DMS53 treated with DMSO at 0.1 percent for 48 hours (cell line): ENCODE measurements at regions not wholly inside any gene's neighbourhood (a gene's known extent, or its start where the extent isn't known, plus 50 kb on each side); places are given as distances from the start of the nearest gene placed in this dataset.
"Not testable (repeated sequence)": the region's sequence is repeated elsewhere in the genome, so short reads cannot be mapped to it uniquely, and the experiment has no call there.

Experiments
- DNase-seq: peaks from one replicate; lab custom pipeline; 2025; ENCODE audit not compliant: unreplicated experiment; lab: John Stamatoyannopoulos, UW

GRCh38 chr1:90314533-90314932 lies 319.6 kb downstream of the ZNF326 start:
- DNase-seq = no peak

- DNase-seq = no peak
Measured at GRCh38 chr1:90313778-90314177, 318.9 kb downstream of the ZNF326 start.

GRCh38 chr1:90309806-90310205 lies 314.9 kb downstream of the ZNF326 start:
- no peak for DNase-seq

- no peak for DNase-seq
Measured at GRCh38 chr1:90308421-90308820, 313.5 kb downstream of the ZNF326 start.

- DNase-seq = no peak
Measured at GRCh38 chr1:90305577-90305976, 310.7 kb downstream of the ZNF326 start.

- no peak for DNase-seq
Measured at GRCh38 chr1:90296327-90296726, 301.4 kb downstream of the ZNF326 start.

GRCh38 chr1:90295534-90295933 lies 300.6 kb downstream of the ZNF326 start:
- no peak for DNase-seq

GRCh38 chr1:90291431-90292216 lies 296.7 kb downstream of the ZNF326 start:
- no peak for DNase-seq

- DNase-seq = no peak
Measured at GRCh38 chr1:90282811-90283210, 287.9 kb downstream of the ZNF326 start.

GRCh38 chr1:90281886-90282285 lies 287.0 kb downstream of the ZNF326 start:
- not testable (repeated sequence) for DNase-seq

GRCh38 chr1:90277270-90277669 lies 282.4 kb downstream of the ZNF326 start:
- no peak for DNase-seq

- DNase-seq = no peak
Measured at GRCh38 chr1:90274376-90274775, 279.5 kb downstream of the ZNF326 start.

GRCh38 chr1:90273241-90273774 lies 278.4 kb downstream of the ZNF326 start:
- no peak for DNase-seq

- no peak for DNase-seq
Measured at GRCh38 chr1:90262791-90263190, 267.9 kb downstream of the ZNF326 start.

- DNase-seq = no peak
Measured at GRCh38 chr1:90262286-90262685, 267.4 kb downstream of the ZNF326 start.

GRCh38 chr1:90246069-90246468 lies 251.2 kb downstream of the ZNF326 start:
- DNase-seq = peak; percentile 57

GRCh38 chr1:90236493-90236892 lies 241.6 kb downstream of the ZNF326 start:
- DNase-seq = no peak

GRCh38 chr1:90223401-90223800 lies 228.5 kb downstream of the ZNF326 start:
- DNase-seq = no peak

- peak; percentile 27 for DNase-seq
Measured at GRCh38 chr1:90220941-90221693, 226.2 kb downstream of the ZNF326 start.

GRCh38 chr1:90220496-90220895 lies 225.6 kb downstream of the ZNF326 start:
- DNase-seq = no peak

GRCh38 chr1:90219166-90219871 lies 224.4 kb downstream of the ZNF326 start:
- not testable (repeated sequence) for DNase-seq
